T-helper 2 cell treated with Interferon-gamma antibody and Interleukin-4, amounts not matched to agents 5 μg/mL and 100 μg/mL, for 36 hours (primary cell): ENCODE measurements at regions not wholly inside any gene's neighbourhood (a gene's known extent, or its start where the extent isn't known, plus 50 kb on each side); places are given as distances from the start of the nearest gene placed in this dataset.
"Not testable (repeated sequence)": the region's sequence is repeated elsewhere in the genome, so short reads cannot be mapped to it uniquely, and the experiment has no call there.

Source experiments
- DNase-seq: peaks from one replicate; pipeline ENCODE4 v3.0.0; 2021; ENCODE audit warnings: low spot score
- H3K27ac Mint-ChIP-seq: one replicate; pipeline ENCODE4 v1.8.0; 2021; ENCODE audit warnings: mild to moderate bottlenecking, mixed read lengths
- H3K27me3 Mint-ChIP-seq: one replicate; pipeline ENCODE4 v1.8.0; 2021; ENCODE audit warnings: low read depth, mixed read lengths
- H3K36me3 Mint-ChIP-seq: one replicate; pipeline ENCODE4 v1.8.0; 2021; ENCODE audit warnings: low read depth, mixed read lengths
- H3K4me1 Mint-ChIP-seq: one replicate; pipeline ENCODE4 v1.8.0; 2021; ENCODE audit warnings: low read depth, mixed read lengths
- H3K4me3 Mint-ChIP-seq: one replicate; pipeline ENCODE4 v1.8.0; 2022; ENCODE audit warnings: mild to moderate bottlenecking, moderate library complexity, mixed read lengths
- H3K9me3 Mint-ChIP-seq: one replicate; pipeline ENCODE4 v1.8.0; 2021; ENCODE audit warnings: mixed read lengths

- no peaks in the 10 kb centered on the region for H3K36me3 Mint-ChIP-seq
- H3K4me1 Mint-ChIP-seq = no peaks in the 10 kb centered on the region
- H3K4me3 Mint-ChIP-seq = no peak overlapping the region
- H3K9me3 Mint-ChIP-seq = no peaks in the 10 kb centered on the region
- H3K27ac Mint-ChIP-seq = no peak overlapping the region
- DNase-seq = no peak
- peaks cover 5% of the 10 kb centered on the region for H3K27me3 Mint-ChIP-seq
These were observed 523.4 kb upstream of the FANCL start for GRCh38 chr2:58764338-58765104.

- DNase-seq = no peak
- Mint-ChIP-seq H3K36me3 (no peaks in the 10 kb centered on the region), H3K27ac (no peak overlapping the region), H3K4me1 (no peaks in the 10 kb centered on the region), H3K4me3 (no peak overlapping the region), H3K9me3 (no peaks in the 10 kb centered on the region), H3K27me3 (peaks cover 5% of the 10 kb centered on the region)
These were observed 521.2 kb upstream of the FANCL start for GRCh38 chr2:58762176-58762781.

GRCh38 chr2:58757971-58758370 lies 516.8 kb upstream of the FANCL start:
- Mint-ChIP-seq H3K36me3 (no peaks in the 10 kb centered on the region), H3K4me3 (no peak overlapping the region)

GRCh38 chr2:58756336-58756735 lies 515.2 kb upstream of the FANCL start:
- H3K36me3 Mint-ChIP-seq = no peaks in the 10 kb centered on the region
- H3K27ac Mint-ChIP-seq = no peak overlapping the region
- no peaks in the 10 kb centered on the region for H3K27me3 Mint-ChIP-seq
- H3K4me1 Mint-ChIP-seq = no peaks in the 10 kb centered on the region
- H3K4me3 Mint-ChIP-seq = no peak overlapping the region
- H3K9me3 Mint-ChIP-seq = no peaks in the 10 kb centered on the region
- no peak for DNase-seq

More at GRCh38 chr2:58757971-58758370, 516.8 kb upstream of the FANCL start:
- DNase-seq = no peak
- no peak overlapping the region for H3K27ac Mint-ChIP-seq
- H3K4me1 Mint-ChIP-seq = no peaks in the 10 kb centered on the region
- no peaks in the 10 kb centered on the region for H3K27me3 Mint-ChIP-seq
- H3K9me3 Mint-ChIP-seq = no peaks in the 10 kb centered on the region

- H3K4me3 Mint-ChIP-seq, H3K36me3 Mint-ChIP-seq, H3K27me3 Mint-ChIP-seq, H3K4me1 Mint-ChIP-seq, H3K27ac Mint-ChIP-seq, H3K9me3 Mint-ChIP-seq, DNase-seq: not testable (repeated sequence)
These were observed 511.4 kb upstream of the FANCL start for GRCh38 chr2:58752507-58752906.

GRCh38 chr2:58751676-58752075 lies 510.6 kb upstream of the FANCL start:
- H3K27ac Mint-ChIP-seq, H3K4me1 Mint-ChIP-seq, H3K9me3 Mint-ChIP-seq, H3K4me3 Mint-ChIP-seq, H3K36me3 Mint-ChIP-seq, DNase-seq, H3K27me3 Mint-ChIP-seq: not testable (repeated sequence)

GRCh38 chr2:58749041-58749440 lies 507.9 kb upstream of the FANCL start:
- no peaks in the 10 kb centered on the region for H3K27me3 Mint-ChIP-seq
- no peaks in the 10 kb centered on the region for H3K9me3 Mint-ChIP-seq
- no peak for DNase-seq
- no peaks in the 10 kb centered on the region for H3K4me1 Mint-ChIP-seq
- H3K4me3 Mint-ChIP-seq = no peak overlapping the region
- no peak overlapping the region for H3K27ac Mint-ChIP-seq
- no peaks in the 10 kb centered on the region for H3K36me3 Mint-ChIP-seq

GRCh38 chr2:58745334-58745733 lies 504.2 kb upstream of the FANCL start:
- H3K9me3 Mint-ChIP-seq, DNase-seq, H3K4me3 Mint-ChIP-seq, H3K27ac Mint-ChIP-seq, H3K36me3 Mint-ChIP-seq, H3K27me3 Mint-ChIP-seq, H3K4me1 Mint-ChIP-seq: not testable (repeated sequence)

GRCh38 chr2:58740426-58740825 lies 499.3 kb upstream of the FANCL start:
- Mint-ChIP-seq H3K4me1 (no peaks in the 10 kb centered on the region), H3K27ac (no peak overlapping the region), H3K4me3 (no peak overlapping the region), H3K27me3 (no peaks in the 10 kb centered on the region), H3K9me3 (no peaks in the 10 kb centered on the region), H3K36me3 (no peaks in the 10 kb centered on the region)
- DNase-seq = no peak

- H3K36me3 Mint-ChIP-seq = no peaks in the 10 kb centered on the region
- no peaks in the 10 kb centered on the region for H3K9me3 Mint-ChIP-seq
- no peak for DNase-seq
- no peak overlapping the region for H3K4me3 Mint-ChIP-seq
- H3K27me3 Mint-ChIP-seq = no peaks in the 10 kb centered on the region
- H3K4me1 Mint-ChIP-seq = no peaks in the 10 kb centered on the region
- H3K27ac Mint-ChIP-seq = no peak overlapping the region
These were observed 497.9 kb upstream of the FANCL start for GRCh38 chr2:58739033-58739432.

- Mint-ChIP-seq H3K27me3 (peaks cover 10% of the 10 kb centered on the region), H3K4me3 (no peak overlapping the region), H3K4me1 (no peaks in the 10 kb centered on the region), H3K36me3 (no peaks in the 10 kb centered on the region), H3K27ac (no peak overlapping the region), H3K9me3 (no peaks in the 10 kb centered on the region)
- no peak for DNase-seq
These were observed 493.2 kb upstream of the FANCL start for GRCh38 chr2:58734365-58734764.

- no peak for DNase-seq
- Mint-ChIP-seq H3K36me3 (no peaks in the 10 kb centered on the region), H3K27me3 (peaks cover 10% of the 10 kb centered on the region), H3K4me3 (no peak overlapping the region), H3K4me1 (no peaks in the 10 kb centered on the region), H3K9me3 (no peaks in the 10 kb centered on the region), H3K27ac (no peak overlapping the region)
These were observed 491.9 kb upstream of the FANCL start for GRCh38 chr2:58732999-58733398.

GRCh38 chr2:58731488-58731869 lies 490.4 kb upstream of the FANCL start:
- no peaks in the 10 kb centered on the region for H3K36me3 Mint-ChIP-seq
- H3K4me3 Mint-ChIP-seq = no peak overlapping the region
- H3K27ac Mint-ChIP-seq = no peak overlapping the region
- H3K4me1 Mint-ChIP-seq = no peaks in the 10 kb centered on the region
- H3K9me3 Mint-ChIP-seq = no peaks in the 10 kb centered on the region
- no peak for DNase-seq
- peaks cover 10% of the 10 kb centered on the region for H3K27me3 Mint-ChIP-seq

GRCh38 chr2:58730764-58731487 lies 489.8 kb upstream of the FANCL start:
- Mint-ChIP-seq H3K4me1 (no peaks in the 10 kb centered on the region), H3K27me3 (peaks cover 10% of the 10 kb centered on the region), H3K27ac (no peak overlapping the region), H3K36me3 (no peaks in the 10 kb centered on the region), H3K9me3 (no peaks in the 10 kb centered on the region), H3K4me3 (no peak overlapping the region)
- DNase-seq = no peak
